Keratinocyte (primary cell): ENCODE measurements at regions not wholly inside any gene's neighbourhood (a gene's known extent, or its start where the extent isn't known, plus 50 kb on each side); places are given as distances from the start of the nearest gene placed in this dataset.

Experiments
- DNase-seq: peaks from one replicate; pipeline ENCODE4 v3.0.0-alpha.2; 2011; ENCODE audit warnings: low read depth, missing footprints, low spot score
- FAIRE-seq: peaks from 2 replicates; lab custom pipeline; 2011; peaks lifted over from hg19 to GRCh38; lab: Jason Lieb, UNC
- H2AFZ ChIP-seq: 2 replicates; pipeline ENCODE4 v1.6.0; 2012; ENCODE audit warnings: low read length, control low read depth, inconsistent platforms; ENCODE audit not compliant: control insufficient read depth
- H3K27ac ChIP-seq: 2 replicates; pipeline ENCODE4 v1.5.1; 2011; ENCODE audit warnings: low read length; ENCODE audit not compliant: control insufficient read depth, insufficient read depth
- H3K27me3 ChIP-seq: 3 replicates; pipeline ENCODE4 v1.6.0; 2011; ENCODE audit warnings: low read length; ENCODE audit not compliant: control insufficient read depth, insufficient read depth; ENCODE audit errors: extremely low read depth
- H3K36me3 ChIP-seq, 2 experiments: 2 replicates in 1 of 2; 3 replicates in 1 of 2; pipeline ENCODE4 v1.5.1; 2011; ENCODE audit warnings: low read length in 2 of 2, mild to moderate bottlenecking in 1 of 2; ENCODE audit not compliant: control insufficient read depth in 2 of 2, insufficient read depth in 2 of 2; ENCODE audit errors: extremely low read depth in 1 of 2
- H3K4me1 ChIP-seq: 3 replicates; pipeline ENCODE4 v1.5.1; 2011; ENCODE audit warnings: low read length; ENCODE audit not compliant: control insufficient read depth, insufficient read depth; ENCODE audit errors: extremely low read depth
- H3K4me2 ChIP-seq: 3 replicates; pipeline ENCODE4 v1.6.0; 2011; ENCODE audit warnings: low read depth, low read length; ENCODE audit not compliant: control insufficient read depth, insufficient read depth; ENCODE audit errors: extremely low read depth
- H3K4me3 ChIP-seq, 3 experiments: fragments of 200-600 bp in 1 of 3; sonication (generic) in 1 of 3; 2 replicates in 2 of 3; 3 replicates in 1 of 3; pipeline ENCODE4 v1.5.1; 2011 to 2016; ENCODE audit warnings: low read length in 3 of 3, mild to moderate bottlenecking in 3 of 3, control low read depth in 2 of 3, inconsistent platforms in 1 of 3, low read depth in 1 of 3, mixed read lengths in 1 of 3, mixed run types in 1 of 3, moderate library complexity in 1 of 3; ENCODE audit not compliant: control insufficient read depth in 2 of 3, insufficient read depth in 2 of 3; ENCODE audit errors: extremely low read depth in 1 of 3
- H3K79me2 ChIP-seq: 2 replicates; pipeline ENCODE4 v1.6.0; 2012; ENCODE audit warnings: low read length; ENCODE audit not compliant: control insufficient read depth, insufficient read depth
- H3K9ac ChIP-seq: 3 replicates; pipeline ENCODE4 v1.6.0; 2011; ENCODE audit warnings: low read length; ENCODE audit not compliant: control insufficient read depth, insufficient read depth; ENCODE audit errors: extremely low read depth
- H3K9me1 ChIP-seq: 3 replicates; pipeline ENCODE4 v1.6.0; 2011; ENCODE audit warnings: low read length; ENCODE audit not compliant: control insufficient read depth, insufficient read depth; ENCODE audit errors: extremely low read depth
- H3K9me3 ChIP-seq: 2 replicates; pipeline ENCODE4 v1.5.1; 2012; ENCODE audit warnings: low read depth, low read length; ENCODE audit not compliant: control insufficient read depth
- H4K20me1 ChIP-seq: 3 replicates; pipeline ENCODE4 v1.6.0; 2011; ENCODE audit warnings: low read length; ENCODE audit not compliant: control insufficient read depth, insufficient read depth; ENCODE audit errors: extremely low read depth
- EZH2 ChIP-seq: IDR thresholded peaks from one replicate; pipeline ENCODE4 v1.6.1; 2012; ENCODE audit warnings: inconsistent platforms, mild to moderate bottlenecking, low read length, moderate library complexity
- dilution Hi-C: fragments of 300-500 bp; cut with MboI; formaldehyde crosslinking; loops from one replicate; pipeline ENCODE4 v1.7.0; 2020; ENCODE audit warnings: low sequenced_read_pairs; ENCODE audit not compliant: extremely low pct_ligation_motif_present
- TF ChIP-seq, protein P1 (sequence below), 3 experiments: IDR thresholded peaks in 1 of 3; conservative IDR thresholded peaks in 1 of 3; optimal IDR thresholded peaks in 1 of 3; 2 replicates in 2 of 3; 3 replicates in 1 of 3; pipeline versions ENCODE3 to v1.5.1; 2011; ENCODE audit warnings: low read length in 3 of 3, mild to moderate bottlenecking in 3 of 3, moderate library complexity in 2 of 3, control low read depth in 1 of 3, inconsistent platforms in 1 of 3; ENCODE audit not compliant: insufficient read depth in 2 of 3; ENCODE audit errors: extremely low read depth in 1 of 3

- FAIRE-seq = no peak
- DNase-seq = no peak
- Histone ChIP-seq H3K4me1 (no peaks in the 10 kb centered on the region), H3K4me2 (no peak overlapping the region), H3K27ac (no peak overlapping the region), H3K9me1 (no peaks in the 10 kb centered on the region), H3K9ac (no peak overlapping the region), H3K36me3 (no peaks in the 10 kb centered on the region), H3K79me2 (no peaks in the 10 kb centered on the region), H3K9me3 (no peaks in the 10 kb centered on the region), H3K4me3 (no peak overlapping the region), H3K27me3 (no peaks in the 10 kb centered on the region), H2AFZ (no peak overlapping the region), H4K20me1 (no peaks in the 10 kb centered on the region)
- dilution Hi-C loops = no loop called here
- TF ChIP-seq, protein P1, sequence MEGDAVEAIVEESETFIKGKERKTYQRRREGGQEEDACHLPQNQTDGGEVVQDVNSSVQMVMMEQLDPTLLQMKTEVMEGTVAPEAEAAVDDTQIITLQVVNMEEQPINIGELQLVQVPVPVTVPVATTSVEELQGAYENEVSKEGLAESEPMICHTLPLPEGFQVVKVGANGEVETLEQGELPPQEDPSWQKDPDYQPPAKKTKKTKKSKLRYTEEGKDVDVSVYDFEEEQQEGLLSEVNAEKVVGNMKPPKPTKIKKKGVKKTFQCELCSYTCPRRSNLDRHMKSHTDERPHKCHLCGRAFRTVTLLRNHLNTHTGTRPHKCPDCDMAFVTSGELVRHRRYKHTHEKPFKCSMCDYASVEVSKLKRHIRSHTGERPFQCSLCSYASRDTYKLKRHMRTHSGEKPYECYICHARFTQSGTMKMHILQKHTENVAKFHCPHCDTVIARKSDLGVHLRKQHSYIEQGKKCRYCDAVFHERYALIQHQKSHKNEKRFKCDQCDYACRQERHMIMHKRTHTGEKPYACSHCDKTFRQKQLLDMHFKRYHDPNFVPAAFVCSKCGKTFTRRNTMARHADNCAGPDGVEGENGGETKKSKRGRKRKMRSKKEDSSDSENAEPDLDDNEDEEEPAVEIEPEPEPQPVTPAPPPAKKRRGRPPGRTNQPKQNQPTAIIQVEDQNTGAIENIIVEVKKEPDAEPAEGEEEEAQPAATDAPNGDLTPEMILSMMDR (optimal IDR thresholded peaks at IDR 0.05 in 1 of 3, IDR thresholded peaks at IDR 0.05 in 1 of 3, conservative IDR thresholded peaks at IDR 0.05 in 1 of 3; ENCODE audit: extremely low read depth in 1 of 3, insufficient read depth in 2 of 3, low read length in 3 of 3) = no peak
- no peak for TF ChIP-seq EZH2
Measured at GRCh38 chr13:84616864-84617263, 734.6 kb upstream of the SLITRK1 start.

GRCh38 chr13:84609716-84610115, 727.4 kb upstream of the SLITRK1 start:
- Histone ChIP-seq H3K79me2 (no peaks in the 10 kb centered on the region), H3K9me3 (no peaks in the 10 kb centered on the region), H3K9ac (no peak overlapping the region), H2AFZ (no peak overlapping the region), H3K27ac (no peak overlapping the region), H3K4me2 (no peak overlapping the region), H4K20me1 (no peaks in the 10 kb centered on the region), H3K27me3 (no peaks in the 10 kb centered on the region), H3K4me1 (no peaks in the 10 kb centered on the region), H3K9me1 (no peaks in the 10 kb centered on the region), H3K4me3 (no peak overlapping the region), H3K36me3 (no peaks in the 10 kb centered on the region)
- dilution Hi-C loops = no loop called here
- DNase-seq (peak; percentile 1), FAIRE-seq (peak; percentile 71)
- TF ChIP-seq, protein P1 (optimal IDR thresholded peaks at IDR 0.05 in 1 of 3, IDR thresholded peaks at IDR 0.05 in 1 of 3, conservative IDR thresholded peaks at IDR 0.05 in 1 of 3; ENCODE audit: extremely low read depth in 1 of 3, insufficient read depth in 2 of 3, low read length in 3 of 3) = no peak
- TF ChIP-seq EZH2 = no peak
